BLaER1 (cell line): ENCODE measurements at regions not wholly inside any gene's neighbourhood (a gene's known extent, or its start where the extent isn't known, plus 50 kb on each side); places are given as distances from the start of the nearest gene placed in this dataset.

Experiments used
- H3K27ac ChIP-seq: shearing (Covaris generic); formaldehyde crosslinking; 2 replicates; pipeline ENCODE4 v1.8.1; 2022
- H3K27me3 ChIP-seq: shearing (Covaris generic); formaldehyde crosslinking; 2 replicates; pipeline ENCODE4 v1.8.1; 2022
- H3K36me3 ChIP-seq: shearing (Covaris generic); formaldehyde crosslinking; 2 replicates; pipeline ENCODE4 v1.8.1; 2022
- H3K4me1 ChIP-seq: shearing (Covaris generic); formaldehyde crosslinking; 2 replicates; pipeline ENCODE4 v1.8.1; 2022
- H3K4me2 ChIP-seq: shearing (Covaris generic); formaldehyde crosslinking; 2 replicates; pipeline ENCODE4 v1.8.1; 2022
- H3K4me3 ChIP-seq: shearing (Covaris generic); formaldehyde crosslinking; 2 replicates; pipeline ENCODE4 v1.8.1; 2022
- H3K9ac ChIP-seq: shearing (Covaris generic); formaldehyde crosslinking; 2 replicates; pipeline ENCODE4 v1.8.1; 2022
- H3K9me3 ChIP-seq: shearing (Covaris generic); formaldehyde crosslinking; 2 replicates; pipeline ENCODE4 v1.8.1; 2022
- H4K20me1 ChIP-seq: shearing (Covaris generic); formaldehyde crosslinking; 2 replicates; pipeline ENCODE4 v1.8.1; 2022
- Cebpa-rat ChIP-seq: shearing (Covaris generic); IDR thresholded peaks from 2 replicates; pipeline ENCODE4 v1.8.1; 2022

- Histone ChIP-seq H3K9me3 (no peaks in the 10 kb centered on the region), H3K4me1 (peaks cover 22% of the 10 kb centered on the region), H3K9ac (no peak overlapping the region), H3K36me3 (no peaks in the 10 kb centered on the region), H3K27me3 (no peaks in the 10 kb centered on the region), H3K27ac (no peak overlapping the region), H3K4me3 (no peak overlapping the region), H4K20me1 (no peaks in the 10 kb centered on the region), H3K4me2 (peak overlapping the region; percentile 65)
- TF ChIP-seq Cebpa-rat: no peak
Observed at GRCh38 chr9:99509065-99509745, 287.1 kb downstream of the SEC61B start.

- Histone ChIP-seq H3K4me2 (peak overlapping the region; percentile 65), H3K4me1 (peaks cover 22% of the 10 kb centered on the region), H3K9ac (no peak overlapping the region), H3K27me3 (no peaks in the 10 kb centered on the region), H3K4me3 (no peak overlapping the region), H4K20me1 (no peaks in the 10 kb centered on the region), H3K36me3 (no peaks in the 10 kb centered on the region), H3K27ac (no peak overlapping the region), H3K9me3 (no peaks in the 10 kb centered on the region)
- no peak for TF ChIP-seq Cebpa-rat
Observed at GRCh38 chr9:99509900-99510535, 287.9 kb downstream of the SEC61B start.

DNA sequence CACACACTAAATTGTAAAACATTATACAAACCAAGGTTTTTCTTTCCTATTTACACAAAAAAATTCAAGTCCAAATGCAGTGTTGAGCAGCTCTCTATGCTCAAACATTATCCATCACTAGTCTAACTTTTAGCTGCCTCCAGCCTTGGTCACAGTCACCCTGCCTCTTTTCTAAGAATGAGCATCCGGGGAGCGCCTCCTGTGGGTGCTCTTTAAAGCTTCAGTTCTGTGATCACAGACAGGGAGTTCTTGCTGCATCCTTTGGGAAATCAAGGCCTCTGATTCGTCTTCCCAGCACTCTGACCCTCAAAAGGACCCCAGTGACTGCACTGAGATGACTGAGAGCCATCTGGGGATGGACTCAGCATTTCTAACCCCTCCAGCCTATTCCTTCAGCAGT lies 289.6 kb downstream of the SEC61B start:
- H3K4me3 ChIP-seq: no peak overlapping the region
- no peaks in the 10 kb centered on the region for H4K20me1 ChIP-seq
- H3K36me3 ChIP-seq: no peaks in the 10 kb centered on the region
- no peaks in the 10 kb centered on the region for H3K9me3 ChIP-seq
- H3K4me1 ChIP-seq: peaks cover 27% of the 10 kb centered on the region
- H3K9ac ChIP-seq: no peak overlapping the region
- no peak for TF ChIP-seq Cebpa-rat
- H3K27ac ChIP-seq: no peak overlapping the region
- H3K4me2 ChIP-seq: no peak overlapping the region
- H3K27me3 ChIP-seq: no peaks in the 10 kb centered on the region

- Histone ChIP-seq H3K4me3 (no peak overlapping the region), H3K4me2 (no peak overlapping the region), H3K36me3 (no peaks in the 10 kb centered on the region), H3K9me3 (no peaks in the 10 kb centered on the region), H3K27me3 (no peaks in the 10 kb centered on the region), H3K27ac (no peak overlapping the region), H3K4me1 (peaks cover 27% of the 10 kb centered on the region), H4K20me1 (no peaks in the 10 kb centered on the region), H3K9ac (no peak overlapping the region)
- TF ChIP-seq Cebpa-rat: no peak
Observed at GRCh38 chr9:99513441-99514112, 291.5 kb downstream of the SEC61B start.

GRCh38 chr9:99515093-99515492 lies 293.0 kb downstream of the SEC61B start:
- Histone ChIP-seq H3K27me3 (no peaks in the 10 kb centered on the region), H3K4me2 (no peak overlapping the region)

DNA sequence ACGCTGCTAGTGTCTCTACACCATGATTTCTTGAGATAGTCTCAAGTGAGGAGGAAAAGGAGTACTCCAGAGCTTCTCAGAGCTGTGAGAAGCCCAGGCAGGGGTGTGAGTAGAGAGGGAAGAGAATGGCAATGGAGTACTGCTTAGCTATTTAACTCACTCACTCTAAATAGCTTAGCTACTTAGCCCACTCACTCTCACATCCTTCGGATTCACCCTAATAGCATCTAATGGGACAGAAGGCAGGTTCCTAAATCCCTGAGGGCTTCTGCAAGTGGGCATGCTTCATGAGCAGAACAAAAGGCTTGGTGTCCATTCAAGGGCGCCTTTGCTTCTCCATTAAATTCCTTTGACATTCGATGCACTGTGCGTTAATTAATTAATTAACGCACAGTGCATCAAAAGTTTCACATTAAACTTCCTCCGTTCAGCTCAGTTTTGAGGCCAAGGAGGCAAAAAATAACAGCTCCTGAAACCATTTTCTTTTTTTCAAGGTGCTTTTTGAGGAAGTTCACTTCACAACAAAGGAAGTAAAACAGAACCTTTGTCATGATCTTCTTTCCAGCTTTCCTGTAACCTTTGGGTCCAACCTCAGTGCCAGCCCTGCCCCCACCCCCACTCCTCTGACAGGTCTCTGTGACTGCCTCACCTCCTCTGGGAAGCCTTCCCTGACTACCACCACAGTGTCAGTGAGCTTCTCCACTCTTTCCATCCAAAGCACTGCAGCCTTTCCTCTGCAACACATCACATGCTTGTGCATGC lies 294.0 kb downstream of the SEC61B start:
- H3K9me3 ChIP-seq: no peaks in the 10 kb centered on the region
- no peaks in the 10 kb centered on the region for H3K36me3 ChIP-seq
- H3K9ac ChIP-seq: no peak overlapping the region
- no peak for TF ChIP-seq Cebpa-rat
- peaks cover 6% of the 10 kb centered on the region; the same call in 1 of the 2 replicates for H3K4me1 ChIP-seq
- no peak overlapping the region for H3K27ac ChIP-seq
- no peaks in the 10 kb centered on the region for H4K20me1 ChIP-seq
- no peak overlapping the region for H3K4me3 ChIP-seq
- H3K27me3 ChIP-seq: no peaks in the 10 kb centered on the region
- H3K4me2 ChIP-seq: no peak overlapping the region

More at GRCh38 chr9:99515093-99515492, 293.0 kb downstream of the SEC61B start:
- Histone ChIP-seq H3K9me3 (no peaks in the 10 kb centered on the region), H3K4me3 (no peak overlapping the region), H3K36me3 (no peaks in the 10 kb centered on the region), H4K20me1 (no peaks in the 10 kb centered on the region), H3K4me1 (peaks cover 14% of the 10 kb centered on the region), H3K27ac (no peak overlapping the region), H3K9ac (no peak overlapping the region)
- no peak for TF ChIP-seq Cebpa-rat

DNA sequence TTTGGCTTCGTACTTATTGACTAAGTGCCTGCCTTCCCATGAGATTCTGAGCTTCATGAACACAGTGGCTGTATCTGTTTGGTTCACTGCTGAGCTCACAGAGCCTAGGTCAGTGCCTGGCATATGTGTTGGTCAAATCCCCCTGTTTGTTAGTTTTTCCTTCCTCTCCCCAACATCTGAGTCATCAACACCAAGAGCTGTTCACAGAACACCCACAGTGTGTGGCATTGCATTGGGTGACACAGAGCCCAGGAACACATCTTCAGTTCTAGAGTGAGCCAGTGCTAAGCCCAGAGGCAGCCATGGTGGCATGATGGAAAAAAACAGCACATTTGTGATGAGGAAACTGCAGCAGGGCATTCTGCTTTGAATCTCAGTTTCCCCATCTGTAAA lies 294.6 kb downstream of the SEC61B start:
- Histone ChIP-seq H3K27ac (no peak overlapping the region), H3K4me2 (no peak overlapping the region), H3K36me3 (no peaks in the 10 kb centered on the region), H3K4me1 (peaks cover 6% of the 10 kb centered on the region; the same call in 1 of the 2 replicates), H4K20me1 (no peaks in the 10 kb centered on the region), H3K4me3 (no peak overlapping the region), H3K27me3 (no peaks in the 10 kb centered on the region), H3K9me3 (no peaks in the 10 kb centered on the region), H3K9ac (no peak overlapping the region)
- no peak for TF ChIP-seq Cebpa-rat

GRCh38 chr9:99523838-99524237 lies 297.8 kb upstream of the NR4A3 start:
- H3K9me3 ChIP-seq: no peaks in the 10 kb centered on the region
- no peaks in the 10 kb centered on the region for H3K27me3 ChIP-seq
- no peak overlapping the region for H3K27ac ChIP-seq
- H3K36me3 ChIP-seq: no peaks in the 10 kb centered on the region
- no peaks in the 10 kb centered on the region for H3K4me1 ChIP-seq
- H3K4me3 ChIP-seq: no peak overlapping the region
- no peak overlapping the region for H3K9ac ChIP-seq
- H4K20me1 ChIP-seq: no peaks in the 10 kb centered on the region
- no peak for TF ChIP-seq Cebpa-rat
- H3K4me2 ChIP-seq: no peak overlapping the region

- Histone ChIP-seq H3K36me3 (no peaks in the 10 kb centered on the region), H3K4me3 (no peak overlapping the region), H3K4me2 (no peak overlapping the region), H3K27me3 (no peaks in the 10 kb centered on the region), H3K4me1 (no peaks in the 10 kb centered on the region), H3K9ac (no peak overlapping the region), H4K20me1 (no peaks in the 10 kb centered on the region), H3K27ac (no peak overlapping the region), H3K9me3 (no peaks in the 10 kb centered on the region)
- no peak for TF ChIP-seq Cebpa-rat
Observed at GRCh38 chr9:99531313-99531712, 290.4 kb upstream of the NR4A3 start.

- no peaks in the 10 kb centered on the region for H4K20me1 ChIP-seq
- no peaks in the 10 kb centered on the region for H3K27me3 ChIP-seq
- H3K4me1 ChIP-seq: no peaks in the 10 kb centered on the region
- H3K36me3 ChIP-seq: no peaks in the 10 kb centered on the region
- no peaks in the 10 kb centered on the region for H3K9me3 ChIP-seq
- H3K4me3 ChIP-seq: no peak overlapping the region
- H3K4me2 ChIP-seq: no peak overlapping the region
- no peak overlapping the region for H3K9ac ChIP-seq
- no peak; the same call in 1 of the 2 replicates for TF ChIP-seq Cebpa-rat
- no peak overlapping the region for H3K27ac ChIP-seq
Observed at GRCh38 chr9:99533421-99533820, 288.3 kb upstream of the NR4A3 start.
